K562 (cell line): ENCODE measurements at regions not wholly inside any gene's neighbourhood (a gene's known extent, or its start where the extent isn't known, plus 50 kb on each side); places are given as distances from the start of the nearest gene placed in this dataset.

Experiments used
- ATAC-seq: fragments of 200-7000 bp; cut with Tn5 transposase; 3 replicates; pipeline ENCODE4 v1.9.1; 2020; ENCODE audit warnings: moderate library complexity
- BruUV-seq: library from RNA; stranded (reverse); fragments of 400-500 nt; replicated peaks from 2 replicates; lab custom pipeline; 2021; lab: Mats Ljungman, UMichigan
- CTCF ChIA-PET: fragments of 300-600 bp; formaldehyde crosslinking; extraction: SDS; loops from one replicate; lab custom pipeline; 2021; ENCODE audit warnings: low intra/inter-chr PET ratio; lab: Yijun Ruan, JAX
- POLR2A ChIA-PET: fragments of 300-600, 350-650 bp; sonication (Branson Sonifier 250); formaldehyde crosslinking; extraction: SDS; loops from one replicate; lab custom pipeline; 2021; ENCODE audit warnings: antibody characterized with exemption, inconsistent platforms; lab: Yijun Ruan, JAX
- DNase-seq, 4 experiments: peaks; one replicate each; pipeline versions ENCODE4 v3.0.0 to v3.0.0-alpha.2; 2011 to 2018; ENCODE audit warnings: low spot score in 3 of 4, mixed read lengths in 3 of 4; ENCODE audit errors: extremely low read depth in 1 of 4
- FAIRE-seq: peaks from 2 replicates; lab custom pipeline; 2011; peaks lifted over from hg19 to GRCh38; lab: Jason Lieb, UNC
- H2AFZ ChIP-seq: 2 replicates; pipeline ENCODE4 v1.6.0; 2011; ENCODE audit warnings: low read depth, low read length, control low read depth, inconsistent platforms
- H3K27ac ChIP-seq: fragments of 200-600 bp; 3 replicates; pipeline ENCODE4 v1.8.0; 2011; ENCODE audit warnings: low read depth, mild to moderate bottlenecking, control low read depth, inconsistent platforms, low read length, moderate library complexity, mixed read lengths; ENCODE audit errors: extremely low read depth
- H3K27me3 ChIP-seq, 2 experiments: fragments of 300-600 bp in 1 of 2; 2 replicates in 1 of 2; 3 replicates in 1 of 2; pipeline versions ENCODE4 v1.6.0 to v1.8.0; 2011; ENCODE audit warnings: inconsistent platforms in 2 of 2, low read length in 2 of 2, mild to moderate bottlenecking in 1 of 2, mixed read lengths in 1 of 2, moderate library complexity in 1 of 2; ENCODE audit not compliant: control insufficient read depth in 2 of 2, insufficient read depth in 2 of 2
- H3K36me3 ChIP-seq: fragments of 300-600 bp; 3 replicates; pipeline ENCODE4 v1.8.0; 2011; ENCODE audit warnings: mild to moderate bottlenecking, low read length, inconsistent platforms; ENCODE audit not compliant: control insufficient read depth, insufficient read depth
- H3K4me1 ChIP-seq, 2 experiments: fragments of 200-600 bp in 1 of 2; replicated peaks in 1 of 2; 2 replicates in 1 of 2; 3 replicates in 1 of 2; pipeline versions ENCODE4 v1.5.1 to v1.8.0; 2011; ENCODE audit warnings: inconsistent platforms in 2 of 2, low read length in 2 of 2, mild to moderate bottlenecking in 1 of 2, mixed read lengths in 1 of 2, moderate library complexity in 1 of 2; ENCODE audit not compliant: control insufficient read depth in 2 of 2, insufficient read depth in 2 of 2
- H3K4me2 ChIP-seq: 2 replicates; pipeline ENCODE4 v1.6.1; 2011; ENCODE audit warnings: low read length, control low read depth, inconsistent platforms, mixed read lengths; ENCODE audit not compliant: insufficient read depth
- H3K4me3 ChIP-seq: fragments of 200-600 bp; sonication (generic), shearing (Covaris generic); 2 replicates; pipeline ENCODE4 v1.5.1; 2016; ENCODE audit warnings: control low read depth, inconsistent platforms
- H3K79me2 ChIP-seq: fragments of 200-600 bp; 3 replicates; pipeline ENCODE4 v1.8.0; 2011; ENCODE audit warnings: low read length, inconsistent platforms; ENCODE audit not compliant: control insufficient read depth, insufficient read depth
- H3K9ac ChIP-seq, 2 experiments: 2 replicates each; pipeline versions ENCODE4 v1.6.0 to v1.6.1; 2011; ENCODE audit warnings: low read depth in 2 of 2, low read length in 2 of 2, control low read depth in 1 of 2, inconsistent platforms in 1 of 2, mild to moderate bottlenecking in 1 of 2, mixed read lengths in 1 of 2; ENCODE audit not compliant: insufficient read depth in 1 of 2
- H3K9me1 ChIP-seq: one replicate; pipeline ENCODE4 v1.6.0; 2011; ENCODE audit warnings: inconsistent platforms, mild to moderate bottlenecking, low read length, moderate library complexity; ENCODE audit not compliant: control insufficient read depth, insufficient read depth
- H3K9me3 ChIP-seq: replicated peaks from 2 replicates; pipeline ENCODE4 v1.5.1; 2011; ENCODE audit warnings: low read depth, low read length, inconsistent platforms; ENCODE audit not compliant: control insufficient read depth, insufficient read depth
- H4K20me1 ChIP-seq: replicated peaks from 2 replicates; pipeline ENCODE4 v1.6.1; 2011; ENCODE audit warnings: low read length, inconsistent platforms, mixed read lengths; ENCODE audit not compliant: control insufficient read depth, insufficient read depth
- ATF6 ChIP-seq: sonication (generic); formaldehyde crosslinking; IDR thresholded peaks from 2 replicates; pipeline ENCODE4 v1.4.0; 2020; ENCODE audit warnings: mild to moderate bottlenecking, missing genetic modification reagents
- HIVEP1 ChIP-seq: fragments of 250-450 bp; sonication (Bioruptor Pico); IDR thresholded peaks from 2 replicates; pipeline ENCODE4 v1.4.0; 2020; ENCODE audit warnings: mild to moderate bottlenecking
- OTX1 ChIP-seq: fragments of 450-650 bp; formaldehyde crosslinking; IDR thresholded peaks from 2 replicates; pipeline ENCODE4 v1.4.0; 2022; ENCODE audit warnings: mild to moderate bottlenecking
- PYGO2 ChIP-seq: fragments of 450-650 bp; IDR thresholded peaks from 2 replicates; pipeline ENCODE4 v1.6.1; 2016; ENCODE audit warnings: mild to moderate bottlenecking, missing genetic modification characterization, moderate library complexity, missing compliant biosample characterization
- RBBP5 ChIP-seq: fragments of 200-600 bp; sonication (generic); IDR thresholded peaks from 2 replicates; pipeline ENCODE4 v1.6.1; 2012; ENCODE audit warnings: borderline replicate concordance, mild to moderate bottlenecking, low read length, control low read depth, inconsistent platforms; ENCODE audit not compliant: insufficient read depth, poor library complexity, severe bottlenecking
- RFX7 ChIP-seq: fragments of 250-450 bp; sonication (Bioruptor Pico); IDR thresholded peaks from 2 replicates; pipeline ENCODE4 v1.5.1; 2021; ENCODE audit warnings: mild to moderate bottlenecking
- TFE3 ChIP-seq: fragments of 450-650 bp; formaldehyde crosslinking; IDR thresholded peaks from 2 replicates; pipeline ENCODE4 v1.4.0; 2020; ENCODE audit warnings: mild to moderate bottlenecking, mixed read lengths
- THRAP3 ChIP-seq: fragments of 450-650 bp; IDR thresholded peaks from 2 replicates; pipeline ENCODE4 v1.6.1; 2016; ENCODE audit warnings: mild to moderate bottlenecking, inconsistent platforms, borderline replicate concordance
- USF1 ChIP-seq: sonication (generic); formaldehyde crosslinking; IDR thresholded peaks from 2 replicates; pipeline ENCODE4 v1.9.0; 2022; ENCODE audit warnings: mild to moderate bottlenecking, missing genetic modification reagents
- WGBS: fragments of 100-300 bp; shearing (Covaris generic); methylation state at CpG from one replicate; pipeline ENCODE4 v1.1.6; 2016; ENCODE audit warnings: low coverage, mixed read lengths; ENCODE audit not compliant: insufficient coverage; ENCODE audit errors: missing lambda C conversion rate; 5-methylcytosine and 5-hydroxymethylcytosine counted together
- in situ Hi-C: fragments of 300-500 bp; cut with MboI; formaldehyde crosslinking; loops from 4 replicates; pipeline ENCODE4 v1.15.0; 2018; ENCODE audit warnings: inconsistent platforms, mixed read lengths
- intact Hi-C: fragments of 100-400 bp; cut with micrococcal nuclease; formaldehyde crosslinking; loops from 2 replicates; pipeline ENCODE4 v1.14.2; 2022
- TF ChIP-seq, protein P1 (sequence below): fragments of 450-650 bp; IDR thresholded peaks from 2 replicates; pipeline ENCODE4 v1.6.1; 2016; ENCODE audit warnings: low read depth

GRCh38 chr21:35818597-35818996 lies 241.7 kb downstream of the SETD4 start:
- H3K4me2 ChIP-seq: no peak overlapping the region
- H3K9ac ChIP-seq: no peak overlapping the region
- peaks cover 7 to 13% of the 10 kb centered on the region in 2 experiments; a peak in 4 of 5 replicates for H3K27me3 ChIP-seq
- 2% methylated on average over 8 of the region's 8 CpGs for WGBS
- FAIRE-seq (no peak), ATAC-seq (no peak), DNase-seq (no peak)
- H3K9me3 ChIP-seq: no peaks in the 10 kb centered on the region
- H3K9me1 ChIP-seq: no peaks in the 10 kb centered on the region
- H4K20me1 ChIP-seq: no peaks in the 10 kb centered on the region
- no peaks in the 10 kb centered on the region for H3K4me1 ChIP-seq
- ChIA-PET POLR2A (interaction anchor here (0.6 kb wide), 1 partner anchor 73 kb away, joined by 3 read pairs; no protein-coding TSS in a partner anchor), CTCF (no interaction called here)
- H3K79me2 ChIP-seq: no peaks in the 10 kb centered on the region
- no TSS peak for BruUV-seq
- in situ Hi-C loops (no loop called here), intact Hi-C loops (no loop called here)
- no peaks in the 10 kb centered on the region for H3K36me3 ChIP-seq
- no peak overlapping the region for H3K4me3 ChIP-seq
- no peak overlapping the region for H2AFZ ChIP-seq
- no peak overlapping the region for H3K27ac ChIP-seq
- no peak for TF ChIP-seq THRAP3
- TF ChIP-seq PYGO2 (tag): no peak
- TF ChIP-seq OTX1 (CRISPR knock-in tag): no peak
- TF ChIP-seq TFE3 (CRISPR knock-in tag): no peak
- TF ChIP-seq HIVEP1: no peak
- TF ChIP-seq ATF6 (CRISPR knock-in tag): no peak
- TF ChIP-seq RBBP5: no peak
- TF ChIP-seq RFX7 (CRISPR knock-in tag): no peak
- TF ChIP-seq, protein P1, sequence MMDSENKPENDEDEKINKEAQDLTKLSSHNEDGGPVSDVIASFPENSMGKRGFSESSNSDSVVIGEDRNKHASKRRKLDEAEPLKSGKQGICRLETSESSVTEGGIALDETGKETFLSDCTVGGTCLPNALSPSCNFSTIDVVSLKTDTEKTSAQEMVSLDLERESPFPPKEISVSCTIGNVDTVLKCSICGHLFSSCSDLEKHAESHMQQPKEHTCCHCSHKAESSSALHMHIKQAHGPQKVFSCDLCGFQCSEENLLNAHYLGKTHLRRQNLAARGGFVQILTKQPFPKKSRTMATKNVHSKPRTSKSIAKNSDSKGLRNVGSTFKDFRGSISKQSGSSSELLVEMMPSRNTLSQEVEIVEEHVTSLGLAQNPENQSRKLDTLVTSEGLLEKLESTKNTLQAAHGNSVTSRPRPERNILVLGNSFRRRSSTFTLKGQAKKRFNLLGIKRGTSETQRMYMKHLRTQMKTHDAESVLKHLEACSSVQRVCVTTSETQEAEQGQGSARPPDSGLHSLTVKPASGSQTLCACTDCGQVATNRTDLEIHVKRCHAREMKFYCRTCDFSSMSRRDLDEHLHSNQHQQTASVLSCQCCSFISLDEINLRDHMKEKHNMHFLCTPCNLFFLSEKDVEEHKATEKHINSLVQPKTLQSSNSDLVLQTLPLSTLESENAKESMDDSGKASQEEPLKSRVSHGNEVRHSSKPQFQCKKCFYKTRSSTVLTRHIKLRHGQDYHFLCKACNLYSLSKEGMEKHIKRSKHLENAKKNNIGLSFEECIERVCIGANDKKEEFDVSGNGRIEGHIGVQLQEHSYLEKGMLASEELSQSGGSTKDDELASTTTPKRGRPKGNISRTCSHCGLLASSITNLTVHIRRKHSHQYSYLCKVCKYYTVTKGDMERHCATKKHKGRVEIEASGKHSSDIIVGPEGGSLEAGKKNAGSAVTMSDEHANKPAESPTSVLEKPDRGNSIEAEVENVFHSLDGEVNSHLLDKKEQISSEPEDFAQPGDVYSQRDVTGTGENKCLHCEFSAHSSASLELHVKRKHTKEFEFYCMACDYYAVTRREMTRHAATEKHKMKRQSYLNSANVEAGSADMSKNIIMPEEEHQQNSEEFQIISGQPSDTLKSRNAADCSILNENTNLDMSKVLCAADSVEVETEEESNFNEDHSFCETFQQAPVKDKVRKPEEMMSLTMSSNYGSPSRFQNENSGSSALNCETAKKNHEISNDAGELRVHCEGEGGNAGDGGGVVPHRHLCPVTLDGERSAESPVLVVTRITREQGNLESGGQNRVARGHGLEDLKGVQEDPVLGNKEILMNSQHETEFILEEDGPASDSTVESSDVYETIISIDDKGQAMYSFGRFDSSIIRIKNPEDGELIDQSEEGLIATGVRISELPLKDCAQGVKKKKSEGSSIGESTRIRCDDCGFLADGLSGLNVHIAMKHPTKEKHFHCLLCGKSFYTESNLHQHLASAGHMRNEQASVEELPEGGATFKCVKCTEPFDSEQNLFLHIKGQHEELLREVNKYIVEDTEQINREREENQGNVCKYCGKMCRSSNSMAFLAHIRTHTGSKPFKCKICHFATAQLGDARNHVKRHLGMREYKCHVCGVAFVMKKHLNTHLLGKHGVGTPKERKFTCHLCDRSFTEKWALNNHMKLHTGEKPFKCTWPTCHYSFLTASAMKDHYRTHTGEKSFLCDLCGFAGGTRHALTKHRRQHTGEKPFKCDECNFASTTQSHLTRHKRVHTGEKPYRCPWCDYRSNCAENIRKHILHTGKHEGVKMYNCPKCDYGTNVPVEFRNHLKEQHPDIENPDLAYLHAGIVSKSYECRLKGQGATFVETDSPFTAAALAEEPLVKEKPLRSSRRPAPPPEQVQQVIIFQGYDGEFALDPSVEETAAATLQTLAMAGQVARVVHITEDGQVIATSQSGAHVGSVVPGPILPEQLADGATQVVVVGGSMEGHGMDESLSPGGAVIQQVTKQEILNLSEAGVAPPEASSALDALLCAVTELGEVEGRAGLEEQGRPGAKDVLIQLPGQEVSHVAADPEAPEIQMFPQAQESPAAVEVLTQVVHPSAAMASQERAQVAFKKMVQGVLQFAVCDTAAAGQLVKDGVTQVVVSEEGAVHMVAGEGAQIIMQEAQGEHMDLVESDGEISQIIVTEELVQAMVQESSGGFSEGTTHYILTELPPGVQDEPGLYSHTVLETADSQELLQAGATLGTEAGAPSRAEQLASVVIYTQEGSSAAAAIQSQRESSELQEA: no peak
- no peak for TF ChIP-seq USF1 (CRISPR knock-in tag)
